HL-60 (cell line): ENCODE measurements at regions not wholly inside any gene's neighbourhood (a gene's known extent, or its start where the extent isn't known, plus 50 kb on each side); places are given as distances from the start of the nearest gene placed in this dataset.
"Not testable (repeated sequence)": the region's sequence is repeated elsewhere in the genome, so short reads cannot be mapped to it uniquely, and the experiment has no call there.

ENCODE experiments used
- DNase-seq, 2 experiments: peaks; one replicate each; pipeline ENCODE4 v3.0.0-alpha.2; 2010 to 2020; ENCODE audit warnings: low read depth in 1 of 2, low spot score in 1 of 2
- H3K27ac ChIP-seq: fragments of 250-450 bp; sonication (Bioruptor Pico); replicated peaks from 2 replicates; pipeline ENCODE4 v1.5.1; 2020; ENCODE audit warnings: mild to moderate bottlenecking, moderate library complexity
- H3K27me3 ChIP-seq: fragments of 250-450 bp; sonication (Bioruptor Pico); 2 replicates; pipeline ENCODE4 v1.5.1; 2021; ENCODE audit warnings: mild to moderate bottlenecking, moderate library complexity; ENCODE audit not compliant: insufficient read depth, poor library complexity, severe bottlenecking
- H3K4me3 ChIP-seq: replicated peaks from 2 replicates; pipeline ENCODE4 v1.5.1; 2011; ENCODE audit warnings: mild to moderate bottlenecking, control low read depth, low read length; ENCODE audit not compliant: insufficient read depth
- CTCF ChIP-seq: IDR thresholded peaks from one replicate; pipeline ENCODE4 v1.5.1; 2011; ENCODE audit warnings: low read length, control low read depth, inconsistent platforms; ENCODE audit not compliant: insufficient read depth
- GABPA ChIP-seq: IDR thresholded peaks from 2 replicates; pipeline ENCODE4 v1.6.1; 2012; ENCODE audit warnings: low read depth
- POLR2AphosphoS5 ChIP-seq: IDR thresholded peaks from 2 replicates; pipeline ENCODE4 v1.6.1; 2012; ENCODE audit warnings: low read depth
- REST ChIP-seq: IDR thresholded peaks from 2 replicates; pipeline ENCODE4 v1.6.1; 2012; ENCODE audit warnings: low read depth; ENCODE audit not compliant: insufficient replicate concordance
- SPI1 ChIP-seq: IDR thresholded peaks from 2 replicates; pipeline ENCODE4 v1.6.1; 2012; ENCODE audit warnings: low read depth, mild to moderate bottlenecking, borderline replicate concordance

- no peak for TF ChIP-seq REST
- no peak for TF ChIP-seq POLR2AphosphoS5
- no peak for TF ChIP-seq GABPA
- no peak for TF ChIP-seq SPI1
- TF ChIP-seq CTCF = no peak
- no peak overlapping the region for H3K4me3 ChIP-seq
- no peak for DNase-seq
- H3K27ac ChIP-seq = no peak overlapping the region
- no peaks in the 10 kb centered on the region for H3K27me3 ChIP-seq
Observed at GRCh38 chr7:81183326-81183725, 264.5 kb upstream of the SEMA3C start.

GRCh38 chr7:81182056-81182455, 263.2 kb upstream of the SEMA3C start:
- H3K4me3 ChIP-seq, DNase-seq, H3K27ac ChIP-seq, H3K27me3 ChIP-seq: not testable (repeated sequence)

- Histone ChIP-seq H3K4me3 (no peak overlapping the region), H3K27me3 (no peaks in the 10 kb centered on the region), H3K27ac (no peak overlapping the region)
- no peak for DNase-seq
- no peak for TF ChIP-seq SPI1
- no peak for TF ChIP-seq CTCF
- no peak for TF ChIP-seq POLR2AphosphoS5
Observed at GRCh38 chr7:81181066-81181465, 262.2 kb upstream of the SEMA3C start.

- Histone ChIP-seq H3K27me3 (no peaks in the 10 kb centered on the region), H3K4me3 (no peak overlapping the region), H3K27ac (no peak overlapping the region)
- DNase-seq = no peak
- no peak for TF ChIP-seq GABPA
- no peak for TF ChIP-seq POLR2AphosphoS5
- no peak for TF ChIP-seq SPI1
- TF ChIP-seq CTCF = no peak
- TF ChIP-seq REST = no peak
Observed at GRCh38 chr7:81180573-81180972, 261.7 kb upstream of the SEMA3C start.
